ENCODE measurements at regions not wholly inside any gene's neighbourhood (a gene's known extent, or its start where the extent isn't known, plus 50 kb on each side); places are given as distances from the start of the nearest gene placed in this dataset.

GRCh38 chr10:61612009-61612408 is 50.7 kb upstream of the CABCOCO1 start:
- TF ChIP-seq, protein P1, sequence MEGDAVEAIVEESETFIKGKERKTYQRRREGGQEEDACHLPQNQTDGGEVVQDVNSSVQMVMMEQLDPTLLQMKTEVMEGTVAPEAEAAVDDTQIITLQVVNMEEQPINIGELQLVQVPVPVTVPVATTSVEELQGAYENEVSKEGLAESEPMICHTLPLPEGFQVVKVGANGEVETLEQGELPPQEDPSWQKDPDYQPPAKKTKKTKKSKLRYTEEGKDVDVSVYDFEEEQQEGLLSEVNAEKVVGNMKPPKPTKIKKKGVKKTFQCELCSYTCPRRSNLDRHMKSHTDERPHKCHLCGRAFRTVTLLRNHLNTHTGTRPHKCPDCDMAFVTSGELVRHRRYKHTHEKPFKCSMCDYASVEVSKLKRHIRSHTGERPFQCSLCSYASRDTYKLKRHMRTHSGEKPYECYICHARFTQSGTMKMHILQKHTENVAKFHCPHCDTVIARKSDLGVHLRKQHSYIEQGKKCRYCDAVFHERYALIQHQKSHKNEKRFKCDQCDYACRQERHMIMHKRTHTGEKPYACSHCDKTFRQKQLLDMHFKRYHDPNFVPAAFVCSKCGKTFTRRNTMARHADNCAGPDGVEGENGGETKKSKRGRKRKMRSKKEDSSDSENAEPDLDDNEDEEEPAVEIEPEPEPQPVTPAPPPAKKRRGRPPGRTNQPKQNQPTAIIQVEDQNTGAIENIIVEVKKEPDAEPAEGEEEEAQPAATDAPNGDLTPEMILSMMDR (IDR thresholded peaks at IDR 0.05): no peak
- TF ChIP-seq POLR2A (IDR thresholded peaks at IDR 0.05): no peak

Measured in Peyer's patch (tissue), 4 donors.